ENCODE measurements at regions not wholly inside any gene's neighbourhood (a gene's known extent, or its start where the extent isn't known, plus 50 kb on each side); places are given as distances from the start of the nearest gene placed in this dataset.
"Not testable (repeated sequence)": the region's sequence is repeated elsewhere in the genome, so short reads cannot be mapped to it uniquely, and the experiment has no call there.

- H2AFZ ChIP-seq = no peak overlapping the region
- H3K4me1 ChIP-seq = no peaks in the 10 kb centered on the region
- TF ChIP-seq CTCF (IDR thresholded peaks at IDR 0.05) = no peak
- H3K27ac ChIP-seq = no peak overlapping the region
- no peak overlapping the region for H3K9ac ChIP-seq
- no peak overlapping the region for H3K4me3 ChIP-seq (ENCODE audit: low read depth, low read length)
- H3K9me3 ChIP-seq (ENCODE audit: control insufficient read depth, low read length) = no peaks in the 10 kb centered on the region
- no peak overlapping the region for H3K4me2 ChIP-seq (ENCODE audit: low read length)
- H3K36me3 ChIP-seq (ENCODE audit: control insufficient read depth, insufficient read depth, low read length) = no peaks in the 10 kb centered on the region
- no peaks in the 10 kb centered on the region for H3K79me2 ChIP-seq
- H3K27me3 ChIP-seq (ENCODE audit: control insufficient read depth, insufficient read depth, low read length) = no peaks in the 10 kb centered on the region
These were observed 110.6 kb upstream of the FHL2 start for GRCh38 chr2:105509269-105510086.

- not testable (repeated sequence) for H2AFZ ChIP-seq; H3K27me3 ChIP-seq (ENCODE audit: control insufficient read depth, insufficient read depth, low read length); H3K9me3 ChIP-seq (ENCODE audit: control insufficient read depth, low read length); H3K27ac ChIP-seq; H3K4me1 ChIP-seq; H3K36me3 ChIP-seq (ENCODE audit: control insufficient read depth, insufficient read depth, low read length); H3K79me2 ChIP-seq; H3K4me3 ChIP-seq (ENCODE audit: low read depth, low read length); H3K4me2 ChIP-seq (ENCODE audit: low read length); H3K9ac ChIP-seq
These were observed 108.0 kb upstream of the FHL2 start for GRCh38 chr2:105506860-105507259.

GRCh38 chr2:105504459-105504858, 105.6 kb upstream of the FHL2 start:
- no peaks in the 10 kb centered on the region for H3K36me3 ChIP-seq (ENCODE audit: control insufficient read depth, insufficient read depth, low read length)

GRCh38 chr2:105502625-105503334, 103.9 kb upstream of the FHL2 start:
- no peak overlapping the region for H3K9ac ChIP-seq
- no peak overlapping the region for H3K27ac ChIP-seq
- H3K27me3 ChIP-seq (ENCODE audit: control insufficient read depth, insufficient read depth, low read length) = no peaks in the 10 kb centered on the region
- no peak overlapping the region for H3K4me2 ChIP-seq (ENCODE audit: low read length)
- H3K4me1 ChIP-seq = no peaks in the 10 kb centered on the region
- no peak for TF ChIP-seq CTCF (IDR thresholded peaks at IDR 0.05)
- H3K9me3 ChIP-seq (ENCODE audit: control insufficient read depth, low read length) = no peaks in the 10 kb centered on the region
- H3K4me3 ChIP-seq (ENCODE audit: low read depth, low read length) = no peak overlapping the region
- H3K36me3 ChIP-seq (ENCODE audit: control insufficient read depth, insufficient read depth, low read length) = no peaks in the 10 kb centered on the region
- H2AFZ ChIP-seq = no peak overlapping the region
- H3K79me2 ChIP-seq = no peaks in the 10 kb centered on the region

More at GRCh38 chr2:105504459-105504858, 105.6 kb upstream of the FHL2 start:
- no peaks in the 10 kb centered on the region for H3K27me3 ChIP-seq (ENCODE audit: control insufficient read depth, insufficient read depth, low read length)
- H3K4me2 ChIP-seq (ENCODE audit: low read length) = no peak overlapping the region
- H3K27ac ChIP-seq = no peak overlapping the region
- no peaks in the 10 kb centered on the region for H3K79me2 ChIP-seq
- H3K9ac ChIP-seq = no peak overlapping the region
- no peaks in the 10 kb centered on the region for H3K9me3 ChIP-seq (ENCODE audit: control insufficient read depth, low read length)
- TF ChIP-seq CTCF (IDR thresholded peaks at IDR 0.05) = no peak
- H3K4me3 ChIP-seq (ENCODE audit: low read depth, low read length) = no peak overlapping the region
- no peak overlapping the region for H2AFZ ChIP-seq
- no peaks in the 10 kb centered on the region for H3K4me1 ChIP-seq

- no peak overlapping the region for H3K27ac ChIP-seq
- no peak for TF ChIP-seq CTCF (IDR thresholded peaks at IDR 0.05)
- no peak overlapping the region for H3K4me3 ChIP-seq (ENCODE audit: low read depth, low read length)
- H3K4me1 ChIP-seq = no peaks in the 10 kb centered on the region
- no peak overlapping the region for H3K4me2 ChIP-seq (ENCODE audit: low read length)
- H3K9me3 ChIP-seq (ENCODE audit: control insufficient read depth, low read length) = no peaks in the 10 kb centered on the region
- H3K9ac ChIP-seq = no peak overlapping the region
- H3K36me3 ChIP-seq (ENCODE audit: control insufficient read depth, insufficient read depth, low read length) = no peaks in the 10 kb centered on the region
- no peaks in the 10 kb centered on the region for H3K27me3 ChIP-seq (ENCODE audit: control insufficient read depth, insufficient read depth, low read length)
- H3K79me2 ChIP-seq = no peaks in the 10 kb centered on the region
- H2AFZ ChIP-seq = no peak overlapping the region
These were observed 99.5 kb upstream of the FHL2 start for GRCh38 chr2:105498281-105498846.
